ENCODE measurements at regions not wholly inside any gene's neighbourhood (a gene's known extent, or its start where the extent isn't known, plus 50 kb on each side); places are given as distances from the start of the nearest gene placed in this dataset.

- DNase-seq (ENCODE audit: low spot score), result no peak
Measured at GRCh38 chr19:30955112-30956104, 393.8 kb downstream of the TSHZ3 start.

GRCh38 chr19:30944276-30944932 lies 404.8 kb downstream of the TSHZ3 start:
- peak; percentile 8 for DNase-seq (ENCODE audit: low spot score)

- peak; percentile 11 for DNase-seq (ENCODE audit: low spot score)
Measured at GRCh38 chr19:30943101-30943843, 406.0 kb downstream of the TSHZ3 start.

- peak; percentile 35 for DNase-seq (ENCODE audit: low spot score)
Measured at GRCh38 chr19:30942636-30943035, 406.6 kb downstream of the TSHZ3 start.

DNA sequence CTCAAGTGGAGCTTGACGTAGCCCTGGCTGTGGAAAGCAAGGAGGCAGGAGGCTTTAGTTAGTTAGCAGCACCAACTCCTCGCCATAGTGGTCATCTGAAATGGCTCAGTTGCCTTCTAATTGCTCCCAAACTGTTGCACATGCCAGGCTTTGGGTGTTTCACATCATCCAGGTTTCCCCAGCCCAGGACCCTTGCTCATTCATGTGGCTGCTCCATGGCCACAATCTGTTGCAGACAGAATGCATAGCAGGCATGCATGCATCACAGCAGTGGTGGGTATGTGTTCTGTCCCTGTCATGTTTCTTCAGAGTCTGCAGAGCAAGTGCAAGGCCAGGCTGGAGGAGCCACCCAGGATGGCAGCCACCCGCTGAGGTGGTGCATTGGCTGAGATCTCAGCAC lies 407.6 kb downstream of the TSHZ3 start:
- peak; percentile 67 for DNase-seq (ENCODE audit: low spot score)

DNA sequence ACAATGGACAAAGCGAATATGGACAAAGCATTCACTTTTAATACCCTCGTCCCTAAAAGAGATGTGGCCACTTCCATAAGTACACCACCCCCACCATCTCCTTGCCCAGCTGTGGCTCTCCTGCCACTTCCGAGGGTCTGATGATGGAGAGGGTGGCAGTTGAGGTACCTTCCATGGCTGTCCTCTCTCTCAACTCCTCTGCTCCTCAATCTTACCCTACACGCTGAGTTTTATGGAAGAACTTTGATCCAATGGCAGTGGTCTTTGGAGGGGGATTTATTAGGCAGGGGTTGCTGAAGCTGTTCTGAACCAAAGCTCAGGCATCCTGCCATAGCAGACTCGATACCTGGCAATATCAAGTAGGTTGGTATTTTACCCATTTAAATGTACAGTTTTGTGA lies 413.0 kb downstream of the TSHZ3 start:
- peak; percentile 5 for DNase-seq (ENCODE audit: low spot score)

DNA sequence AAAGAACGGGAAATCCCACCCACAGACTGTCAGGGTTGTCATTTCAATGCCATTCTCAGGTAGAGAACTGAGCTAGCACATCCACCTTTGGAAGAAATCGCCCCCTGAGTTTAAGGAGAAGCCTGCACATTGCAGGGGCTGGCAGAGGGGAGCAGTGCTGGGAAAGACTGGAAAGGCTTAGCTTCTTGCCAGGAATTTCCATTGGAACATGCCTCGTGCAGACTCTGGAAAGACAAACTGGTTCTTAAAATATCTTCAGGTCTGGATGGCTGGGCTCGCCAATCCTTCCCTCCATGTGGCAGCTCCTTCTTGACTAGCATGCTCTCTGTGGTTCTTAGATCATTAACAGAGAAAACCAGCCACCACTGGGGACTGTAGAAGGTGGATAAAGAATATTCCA lies 414.1 kb downstream of the TSHZ3 start:
- DNase-seq (ENCODE audit: low spot score), result peak; percentile 28

DNA sequence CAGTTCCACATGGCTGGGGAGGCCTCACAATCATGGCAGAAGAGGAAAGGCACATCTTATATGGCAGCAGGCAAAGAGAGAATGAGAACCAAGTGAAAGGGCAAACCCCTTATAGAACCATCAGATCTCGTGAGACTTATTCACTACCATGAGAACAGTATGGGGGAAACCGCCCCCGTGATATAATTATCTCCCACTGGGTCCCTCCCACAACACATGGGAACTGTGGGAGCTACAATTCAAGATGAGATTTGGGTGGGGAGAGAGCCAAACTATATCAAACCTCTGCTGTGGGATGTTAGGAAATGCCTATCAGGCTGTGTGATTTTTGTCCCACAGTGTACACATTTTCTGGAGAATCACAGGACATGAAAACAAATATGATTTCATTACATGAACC lies 415.8 kb downstream of the TSHZ3 start:
- DNase-seq (ENCODE audit: low spot score), result peak; percentile 28

- DNase-seq (ENCODE audit: low spot score), result peak; percentile 14
Measured at GRCh38 chr19:30932854-30933253, 416.4 kb downstream of the TSHZ3 start.

DNA sequence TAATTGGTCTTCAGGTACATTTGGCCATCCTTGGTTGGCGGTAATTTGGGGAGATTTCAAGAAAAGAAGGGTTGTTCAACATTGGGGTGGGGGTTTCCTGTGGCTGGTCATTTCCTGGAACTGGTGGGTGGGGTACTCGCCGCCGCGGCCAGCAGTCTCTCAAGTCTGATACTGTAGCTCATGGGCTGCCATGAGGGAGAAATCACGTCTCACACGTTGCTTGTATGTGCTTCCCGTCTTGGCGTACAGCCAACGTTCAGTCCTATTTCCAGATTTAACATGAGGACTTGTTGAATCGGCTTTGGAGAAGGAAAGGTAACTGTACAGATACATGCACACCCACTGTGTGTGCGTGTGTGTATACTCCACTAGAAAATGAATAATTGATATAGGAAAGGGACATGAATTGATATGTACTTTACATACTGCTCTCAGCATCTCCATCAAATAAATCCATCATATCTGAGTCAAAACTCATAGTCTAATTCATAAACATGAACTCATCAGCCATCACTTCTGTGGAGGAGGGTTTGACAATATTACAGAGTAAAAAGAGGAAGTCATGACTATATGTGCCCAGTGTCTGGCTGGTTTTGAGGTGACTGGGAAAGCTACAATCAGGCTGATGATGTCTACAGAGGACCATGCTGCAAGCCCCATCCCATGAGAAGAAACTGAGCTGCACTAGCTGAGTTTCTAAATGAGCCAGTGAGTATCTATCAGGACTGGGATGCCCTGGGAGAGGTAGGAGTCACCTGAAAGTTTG lies 418.1 kb downstream of the TSHZ3 start:
- DNase-seq (ENCODE audit: low spot score), result peak; percentile 26

DNA sequence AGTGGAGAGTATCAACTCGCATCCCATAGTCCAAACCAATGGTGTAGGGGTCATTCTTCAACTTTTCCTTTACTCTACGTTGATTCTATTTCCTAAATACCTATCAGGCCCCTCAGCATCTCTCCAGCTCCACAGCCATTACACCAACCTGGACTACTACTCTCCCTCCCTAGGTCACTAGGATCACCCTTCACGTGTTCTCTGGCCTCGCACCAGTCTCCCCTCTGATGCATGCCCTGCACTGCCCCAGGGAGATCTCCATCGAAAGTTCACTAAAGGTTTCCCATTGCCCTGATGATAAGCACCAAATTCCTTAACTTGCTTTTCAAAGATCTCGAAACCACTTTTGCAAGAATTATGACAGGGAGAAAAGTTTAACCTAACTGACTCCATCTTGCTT lies 421.5 kb downstream of the TSHZ3 start:
- DNase-seq (ENCODE audit: low spot score), result peak; percentile 62

DNA sequence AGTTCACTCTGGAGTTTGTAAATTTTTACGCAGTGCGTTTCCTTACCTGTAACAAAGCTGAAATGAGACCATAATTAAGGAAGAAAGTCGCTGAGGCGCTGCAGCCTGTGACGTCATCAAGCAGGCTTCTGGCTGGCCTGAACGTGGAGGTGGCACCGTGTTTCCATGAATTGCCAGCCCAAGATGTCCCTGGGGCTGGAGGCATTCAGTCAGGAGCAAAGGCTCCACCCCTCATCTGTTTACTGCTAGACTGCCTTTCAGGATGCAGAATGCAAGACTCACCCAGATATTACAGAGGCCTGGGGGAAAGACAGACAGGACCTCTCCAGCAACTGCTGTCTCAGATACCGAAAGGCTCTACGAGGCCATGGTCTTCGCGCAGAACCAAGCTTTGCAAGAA lies 424.6 kb downstream of the TSHZ3 start:
- peak; percentile 60 for DNase-seq (ENCODE audit: low spot score)

DNA sequence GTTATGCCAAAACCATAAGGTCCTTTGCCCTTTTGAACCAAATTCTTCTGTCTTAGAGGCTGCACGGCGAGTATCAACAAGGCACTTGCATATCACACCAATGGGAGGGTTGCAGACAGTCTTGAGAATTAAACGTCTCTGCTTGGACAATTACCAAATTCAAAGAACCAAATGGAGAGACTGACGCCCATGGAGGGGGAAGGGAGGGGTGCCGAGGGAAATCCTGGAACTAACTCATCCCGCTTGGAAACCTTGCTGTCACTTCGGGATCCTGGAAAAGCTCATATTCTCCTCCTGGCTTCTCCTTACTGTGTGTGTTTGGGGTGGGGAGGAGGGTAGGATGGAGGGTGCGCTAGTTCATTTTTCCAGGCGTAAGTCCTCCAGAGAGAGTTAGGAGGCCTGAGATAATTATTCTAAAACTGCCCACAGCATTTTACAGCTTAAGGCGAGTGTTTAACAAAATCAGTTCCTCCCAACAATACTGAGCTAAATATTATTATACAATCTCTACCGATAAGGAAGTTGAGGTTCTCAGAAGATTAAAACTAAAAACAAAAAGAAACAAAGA lies 425.1 kb downstream of the TSHZ3 start:
- peak; percentile 12 for DNase-seq (ENCODE audit: low spot score)

DNA sequence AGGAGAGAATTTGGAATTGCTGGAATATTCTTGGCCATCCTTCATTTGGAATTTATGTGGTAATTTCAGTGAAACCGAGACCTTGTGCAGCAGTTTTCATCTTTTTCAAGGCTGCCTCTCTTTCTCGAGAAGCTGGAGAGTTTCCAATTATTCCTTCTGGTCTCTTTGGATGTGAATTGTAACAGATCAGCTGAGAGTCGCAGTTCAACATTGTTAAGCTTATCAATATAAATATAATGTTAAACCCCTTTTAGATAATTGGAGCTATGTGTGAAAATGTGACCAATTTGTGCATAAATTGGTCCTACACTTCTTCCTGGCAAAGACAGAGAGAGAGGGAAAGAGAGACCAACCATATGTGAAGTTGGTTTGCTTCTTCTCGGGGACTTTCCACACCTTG lies 425.6 kb downstream of the TSHZ3 start:
- no peak for DNase-seq (ENCODE audit: low spot score)

DNA sequence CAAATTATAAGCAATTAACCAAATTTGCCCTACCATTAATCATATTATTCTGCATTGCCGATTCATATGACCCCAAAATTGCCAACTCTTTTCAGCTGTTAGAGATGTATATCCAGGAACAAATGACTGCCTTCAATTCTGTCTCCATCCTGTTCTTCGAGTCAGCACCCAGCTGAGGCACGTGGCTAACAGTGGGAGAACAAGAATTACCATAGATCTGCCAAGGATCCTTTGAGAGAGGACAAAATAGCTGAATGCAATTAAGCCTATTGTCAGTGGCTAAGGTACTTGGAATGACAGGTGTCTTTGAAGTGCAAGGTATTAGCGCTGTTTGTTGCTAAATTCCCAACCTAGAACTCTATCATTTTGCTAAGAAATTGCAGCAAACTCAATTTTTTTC lies 426.1 kb downstream of the TSHZ3 start:
- DNase-seq (ENCODE audit: low spot score), result no peak

- no peak for DNase-seq (ENCODE audit: low spot score)
Measured at GRCh38 chr19:30920222-30920621, 429.0 kb downstream of the TSHZ3 start.

GRCh38 chr19:30919737-30920136 lies 429.5 kb downstream of the TSHZ3 start:
- DNase-seq (ENCODE audit: low spot score), result no peak

DNA sequence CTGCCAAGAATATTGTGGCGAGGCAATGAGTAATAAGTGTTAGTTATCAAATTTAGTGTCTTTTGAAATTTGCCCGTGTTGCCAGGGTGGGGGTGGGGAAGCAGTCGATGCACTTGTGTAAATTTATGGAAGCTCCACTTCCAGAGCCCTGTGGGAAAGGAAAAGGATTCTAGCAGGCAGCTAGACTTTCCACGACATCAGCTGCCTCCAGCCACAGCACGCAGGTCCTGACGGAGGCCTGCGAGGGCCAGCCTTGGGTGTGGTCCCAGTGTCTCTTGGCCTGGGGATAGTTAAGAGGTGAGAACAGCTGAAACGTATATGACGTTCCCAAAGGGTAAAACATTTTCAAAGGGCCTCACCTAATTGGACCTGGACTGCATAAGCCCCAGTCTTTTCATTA lies 433.0 kb downstream of the TSHZ3 start:
- no peak for DNase-seq (ENCODE audit: low spot score)

- DNase-seq (ENCODE audit: low spot score), result no peak
Measured at GRCh38 chr19:30911491-30911890, 437.7 kb downstream of the TSHZ3 start.

GRCh38 chr19:30910485-30911240 lies 438.6 kb downstream of the TSHZ3 start:
- peak; percentile 49 for DNase-seq (ENCODE audit: low spot score)

Data from mesenteric fat pad (tissue), 1 donor.